ENCODE measurements at regions not wholly inside any gene's neighbourhood (a gene's known extent, or its start where the extent isn't known, plus 50 kb on each side); places are given as distances from the start of the nearest gene placed in this dataset.

GRCh38 chr20:17109307-17109706 is 117.5 kb upstream of the PCSK2 start:
- intact Hi-C loops (cut with DNase I, micrococcal nuclease) = no loop called here
- Histone ChIP-seq H3K27me3 (ENCODE audit: control insufficient read depth in 1 of 2, insufficient read depth in 2 of 2, low read length in 2 of 2) (no peaks in the 10 kb centered on the region), H3K27ac (ENCODE audit: low read depth in 1 of 2, low read length in 2 of 2) (no peak overlapping the region), H3K36me3 (ENCODE audit: insufficient read depth, low read length) (no peaks in the 10 kb centered on the region), H3K4me1 (ENCODE audit: insufficient read depth, low read length) (no peaks in the 10 kb centered on the region), H3K4me3 (ENCODE audit: low read length) (no peak overlapping the region), H3K9me3 (ENCODE audit: control insufficient read depth in 1 of 2, insufficient read depth in 1 of 2, low read length in 2 of 2) (peaks cover 0 to 3% of the 10 kb centered on the region in 2 experiments)
- Mint-ChIP-seq H3K27ac (no peak overlapping the region), H3K4me3 (no peak overlapping the region), H3K4me1 (ENCODE audit: low read depth) (no peaks in the 10 kb centered on the region), H3K9me3 (peaks cover 10% of the 10 kb centered on the region), H3K27me3 (no peaks in the 10 kb centered on the region), H3K36me3 (ENCODE audit: low read depth) (no peaks in the 10 kb centered on the region)
- ChIA-PET POLR2A (no interaction called here), CTCF (no interaction called here)
- DNase-seq (no peak), ATAC-seq (ENCODE audit: poor library complexity) (no peak)
- TF ChIP-seq, protein P1, sequence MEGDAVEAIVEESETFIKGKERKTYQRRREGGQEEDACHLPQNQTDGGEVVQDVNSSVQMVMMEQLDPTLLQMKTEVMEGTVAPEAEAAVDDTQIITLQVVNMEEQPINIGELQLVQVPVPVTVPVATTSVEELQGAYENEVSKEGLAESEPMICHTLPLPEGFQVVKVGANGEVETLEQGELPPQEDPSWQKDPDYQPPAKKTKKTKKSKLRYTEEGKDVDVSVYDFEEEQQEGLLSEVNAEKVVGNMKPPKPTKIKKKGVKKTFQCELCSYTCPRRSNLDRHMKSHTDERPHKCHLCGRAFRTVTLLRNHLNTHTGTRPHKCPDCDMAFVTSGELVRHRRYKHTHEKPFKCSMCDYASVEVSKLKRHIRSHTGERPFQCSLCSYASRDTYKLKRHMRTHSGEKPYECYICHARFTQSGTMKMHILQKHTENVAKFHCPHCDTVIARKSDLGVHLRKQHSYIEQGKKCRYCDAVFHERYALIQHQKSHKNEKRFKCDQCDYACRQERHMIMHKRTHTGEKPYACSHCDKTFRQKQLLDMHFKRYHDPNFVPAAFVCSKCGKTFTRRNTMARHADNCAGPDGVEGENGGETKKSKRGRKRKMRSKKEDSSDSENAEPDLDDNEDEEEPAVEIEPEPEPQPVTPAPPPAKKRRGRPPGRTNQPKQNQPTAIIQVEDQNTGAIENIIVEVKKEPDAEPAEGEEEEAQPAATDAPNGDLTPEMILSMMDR (IDR thresholded peaks at IDR 0.05) = no peak

DNA sequence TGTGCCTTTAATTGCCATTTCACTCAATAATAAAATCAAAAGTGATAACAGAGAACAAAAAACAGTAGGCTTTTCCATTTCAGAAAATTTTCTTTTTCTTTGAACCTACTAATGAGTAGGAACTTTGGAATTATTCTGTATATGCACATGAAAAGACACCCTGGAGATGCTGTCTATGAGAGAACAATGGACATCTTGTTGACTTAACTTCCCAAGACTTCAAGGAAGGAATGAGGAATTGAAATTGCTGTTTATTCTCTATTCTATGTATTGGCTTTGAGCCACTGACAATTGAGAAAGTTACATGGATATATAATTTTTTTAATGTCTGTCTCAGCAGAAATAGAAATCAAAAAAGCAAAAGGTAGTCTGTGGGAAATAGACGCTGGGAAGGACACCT is 98.6 kb upstream of the PCSK2 start:
- ATAC-seq (ENCODE audit: poor library complexity) = no peak
- no peaks in the 10 kb centered on the region for H3K4me1 ChIP-seq (ENCODE audit: insufficient read depth, low read length)
- Mint-ChIP-seq H3K4me1 (ENCODE audit: low read depth) (no peaks in the 10 kb centered on the region), H3K36me3 (ENCODE audit: low read depth) (no peaks in the 10 kb centered on the region), H3K9me3 (peaks cover 2% of the 10 kb centered on the region), H3K27me3 (no peaks in the 10 kb centered on the region), H3K4me3 (no peak overlapping the region), H3K27ac (no peak overlapping the region)
- CTCF ChIA-PET = no interaction called here
- no peaks in the 10 kb centered on the region for H3K27me3 ChIP-seq (ENCODE audit: control insufficient read depth in 1 of 2, insufficient read depth in 2 of 2, low read length in 2 of 2)
- DNase-seq = no peak
- no peak overlapping the region for H3K4me3 ChIP-seq (ENCODE audit: low read length)
- POLR2A ChIA-PET = no interaction called here
- H3K27ac ChIP-seq (ENCODE audit: low read depth in 1 of 2, low read length in 2 of 2) = no peak overlapping the region
- intact Hi-C loops (cut with DNase I, micrococcal nuclease) = no loop called here
- TF ChIP-seq, protein P1 (IDR thresholded peaks at IDR 0.05) = no peak
- H3K9me3 ChIP-seq (ENCODE audit: control insufficient read depth in 1 of 2, insufficient read depth in 1 of 2, low read length in 2 of 2) = peaks cover 0 to 4% of the 10 kb centered on the region in 2 experiments
- no peaks in the 10 kb centered on the region for H3K36me3 ChIP-seq (ENCODE audit: insufficient read depth, low read length)

DNA sequence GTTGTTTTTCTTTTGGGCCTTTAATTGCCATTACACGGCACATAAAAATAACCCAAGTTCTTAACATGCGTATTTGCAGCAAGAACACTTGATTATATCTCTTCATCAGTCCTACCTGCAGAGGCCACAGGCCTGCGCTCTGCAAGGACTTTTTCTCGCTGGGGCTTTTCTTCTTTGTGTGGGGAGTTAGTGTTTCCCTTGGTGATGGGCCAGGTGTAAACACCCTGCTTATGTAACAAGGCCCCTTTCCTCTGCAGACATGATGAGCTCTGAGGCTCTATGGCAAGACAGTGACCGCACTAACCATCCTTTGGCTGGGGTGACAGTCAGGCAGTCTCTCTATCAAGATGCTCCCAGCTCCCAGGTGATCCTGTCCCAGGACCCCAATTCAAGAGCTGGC is 97.8 kb upstream of the PCSK2 start:
- POLR2A ChIA-PET = no interaction called here
- Histone ChIP-seq H3K36me3 (ENCODE audit: insufficient read depth, low read length) (no peaks in the 10 kb centered on the region), H3K27me3 (ENCODE audit: control insufficient read depth in 1 of 2, insufficient read depth in 2 of 2, low read length in 2 of 2) (no peaks in the 10 kb centered on the region), H3K4me1 (ENCODE audit: insufficient read depth, low read length) (no peaks in the 10 kb centered on the region), H3K4me3 (ENCODE audit: low read length) (no peak overlapping the region), H3K27ac (ENCODE audit: low read depth in 1 of 2, low read length in 2 of 2) (no peak overlapping the region), H3K9me3 (ENCODE audit: control insufficient read depth in 1 of 2, insufficient read depth in 1 of 2, low read length in 2 of 2) (peaks cover 0 to 4% of the 10 kb centered on the region in 2 experiments)
- TF ChIP-seq, protein P1 (IDR thresholded peaks at IDR 0.05) = no peak
- H3K27me3 Mint-ChIP-seq = no peaks in the 10 kb centered on the region
- H3K4me1 Mint-ChIP-seq (ENCODE audit: low read depth) = no peaks in the 10 kb centered on the region
- peaks cover 2% of the 10 kb centered on the region for H3K9me3 Mint-ChIP-seq
- ATAC-seq (ENCODE audit: poor library complexity) = no peak
- CTCF ChIA-PET = no interaction called here
- intact Hi-C loops (cut with DNase I, micrococcal nuclease) = no loop called here
- no peak for DNase-seq
- H3K36me3 Mint-ChIP-seq (ENCODE audit: low read depth) = no peaks in the 10 kb centered on the region
- H3K4me3 Mint-ChIP-seq = no peak overlapping the region
- H3K27ac Mint-ChIP-seq = no peak overlapping the region

Data from CD4-positive, alpha-beta T cell (primary cell).